NCI-H2029 treated with DMSO at 0.1 percent for 48 hours (cell line): ENCODE measurements at regions not wholly inside any gene's neighbourhood (a gene's known extent, or its start where the extent isn't known, plus 50 kb on each side); places are given as distances from the start of the nearest gene placed in this dataset.

ENCODE experiments used
- DNase-seq: peaks from one replicate; lab custom pipeline; 2025; lab: John Stamatoyannopoulos, UW

DNA sequence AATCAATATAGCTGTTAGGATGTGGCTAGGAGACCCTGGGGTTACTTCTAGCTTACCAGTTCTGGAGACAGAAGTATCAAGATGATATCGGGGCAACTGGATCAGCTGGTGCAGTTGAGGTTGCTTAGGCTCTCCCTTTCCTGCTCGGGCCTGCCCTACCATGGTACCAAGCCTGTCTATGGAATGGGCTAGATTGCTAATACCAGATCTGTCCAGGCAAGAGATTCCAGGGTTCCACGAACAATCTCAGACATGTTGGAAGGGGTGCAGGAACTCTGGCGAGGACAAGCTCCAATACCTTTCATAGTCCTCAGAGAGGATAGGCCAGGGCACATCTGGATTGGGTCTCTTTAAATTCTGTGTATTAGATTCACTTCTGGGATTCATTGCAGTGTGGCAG, 53.8 kb downstream of the ADM start:
- DNase-seq, result no peak

DNA sequence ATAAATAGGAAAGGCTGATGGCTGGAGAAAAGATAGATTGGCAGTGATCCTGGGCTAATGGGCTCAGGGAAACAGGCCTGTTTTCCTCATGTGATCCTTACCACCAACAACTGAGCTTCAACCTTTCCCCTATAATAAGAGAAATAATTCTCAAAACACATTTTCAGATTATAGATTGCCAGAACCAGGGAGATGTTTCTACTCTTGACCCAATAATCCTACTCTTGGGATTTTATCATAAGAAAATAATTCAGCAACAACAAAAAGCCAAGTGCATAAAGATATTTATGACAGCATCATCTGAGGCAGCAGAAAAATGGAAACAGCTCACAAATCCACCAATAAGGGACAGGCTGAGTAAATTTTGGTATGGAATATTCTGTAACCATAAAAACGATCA, 54.3 kb downstream of the ADM start:
- DNase-seq, result no peak

DNA sequence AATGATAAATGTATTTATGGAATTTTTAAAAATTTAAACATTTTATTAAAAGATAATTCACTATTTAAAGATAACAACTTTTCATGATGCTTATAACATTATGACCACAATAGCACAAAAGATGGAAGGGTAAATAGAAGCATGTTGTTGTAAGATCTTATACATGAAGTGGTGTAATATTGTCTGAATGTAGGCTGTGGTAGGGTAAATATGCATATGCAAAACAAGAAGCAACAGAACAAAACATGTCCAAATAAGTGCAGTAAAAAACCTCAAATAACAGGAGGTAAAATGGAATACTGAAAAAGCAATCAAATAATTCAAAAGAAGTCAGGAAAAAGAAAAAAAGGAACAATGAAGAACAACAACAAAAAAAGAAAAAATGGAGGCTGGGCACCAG, 56.0 kb downstream of the ADM start:
- DNase-seq, result no peak

DNA sequence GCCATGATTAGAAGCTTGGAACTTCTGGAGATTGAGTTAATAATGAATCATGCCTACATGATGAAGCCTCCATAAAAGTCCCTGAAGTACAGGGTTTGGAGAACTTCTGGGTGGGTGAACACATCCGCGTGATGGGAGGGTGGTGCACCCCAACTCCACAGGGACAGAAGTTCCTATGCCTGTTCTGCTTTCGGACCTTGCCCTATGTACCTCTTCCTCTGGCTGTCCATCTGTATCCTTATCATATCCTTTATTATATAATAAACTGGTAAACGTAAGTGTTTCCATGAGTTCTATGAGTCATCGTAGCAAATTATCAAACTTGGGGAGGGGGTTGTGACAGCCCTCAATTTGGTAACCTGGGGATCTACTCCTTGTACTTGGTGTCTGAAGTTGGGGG, 60.2 kb downstream of the ADM start:
- DNase-seq, result no peak

DNA sequence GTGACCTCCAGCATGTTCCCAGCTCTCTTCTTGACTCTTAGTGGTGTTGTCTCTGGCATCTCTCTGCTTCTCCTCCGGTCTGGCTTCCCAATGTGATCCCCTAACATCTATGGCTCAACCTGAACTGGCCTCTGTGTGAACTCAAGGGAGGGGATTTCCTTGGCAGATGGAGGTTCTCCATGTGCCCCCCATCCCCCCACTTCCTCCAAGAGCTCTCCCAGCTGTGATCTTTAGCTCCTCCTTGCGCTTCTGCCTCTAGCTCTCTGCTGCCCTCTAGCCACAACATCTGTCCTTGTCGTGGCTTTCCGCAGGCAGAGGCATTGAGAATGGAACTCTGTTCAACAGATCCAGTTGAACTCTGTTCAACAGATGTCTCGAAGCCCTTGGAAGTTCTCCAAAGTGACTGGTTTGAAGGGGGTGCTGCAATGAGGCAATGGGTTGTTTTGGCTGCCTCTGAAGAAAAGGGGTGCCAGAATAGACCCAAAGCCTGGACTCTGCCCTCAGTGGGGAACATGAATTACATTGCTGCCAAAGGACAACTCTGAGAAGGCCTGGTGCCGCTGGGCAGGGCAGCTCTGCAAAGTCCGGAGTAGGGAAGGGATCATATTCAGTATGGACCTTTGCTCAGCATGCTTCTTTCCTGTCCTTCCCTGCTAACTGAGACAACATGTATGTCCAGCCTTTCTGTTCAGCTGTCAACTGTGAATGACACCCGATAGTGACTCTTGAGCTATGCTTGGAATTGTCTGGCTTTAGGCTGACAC, 61.9 kb downstream of the ADM start:
- DNase-seq, result peak; percentile 88

DNA sequence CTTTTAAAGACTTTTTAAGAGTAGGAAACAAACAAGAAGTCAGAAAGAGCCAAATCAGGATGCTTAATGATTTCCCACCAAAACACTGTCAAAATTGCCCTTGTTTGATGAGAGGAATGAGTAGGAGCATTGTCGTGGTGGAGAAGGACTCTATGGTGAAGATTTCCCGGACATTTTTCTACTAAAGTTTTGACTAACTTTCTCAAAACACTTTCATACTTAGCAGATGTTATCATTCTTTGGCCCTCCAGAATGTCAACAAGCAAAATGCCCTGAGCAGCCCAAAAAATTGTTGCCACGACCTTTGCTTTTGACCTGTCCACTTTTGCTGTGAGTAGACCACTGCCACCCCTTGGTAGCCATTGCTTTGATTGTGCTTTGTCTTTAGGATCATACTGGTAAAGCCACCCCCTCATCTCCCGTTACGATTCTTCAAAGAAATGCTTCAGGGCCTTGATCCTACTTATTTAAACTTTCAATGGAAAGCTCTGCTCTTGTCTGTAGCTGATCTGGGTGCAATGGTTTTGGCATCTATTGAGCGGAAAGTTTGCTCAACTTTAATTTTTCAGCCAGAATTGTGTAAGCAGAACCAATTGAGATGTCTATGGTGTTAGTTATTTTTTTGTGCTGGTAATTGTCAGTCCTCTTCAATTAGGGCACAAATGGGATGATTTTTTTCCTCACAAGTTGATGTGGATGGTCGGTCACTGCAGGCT, 67.2 kb downstream of the ADM start:
- DNase-seq, result no peak

DNA sequence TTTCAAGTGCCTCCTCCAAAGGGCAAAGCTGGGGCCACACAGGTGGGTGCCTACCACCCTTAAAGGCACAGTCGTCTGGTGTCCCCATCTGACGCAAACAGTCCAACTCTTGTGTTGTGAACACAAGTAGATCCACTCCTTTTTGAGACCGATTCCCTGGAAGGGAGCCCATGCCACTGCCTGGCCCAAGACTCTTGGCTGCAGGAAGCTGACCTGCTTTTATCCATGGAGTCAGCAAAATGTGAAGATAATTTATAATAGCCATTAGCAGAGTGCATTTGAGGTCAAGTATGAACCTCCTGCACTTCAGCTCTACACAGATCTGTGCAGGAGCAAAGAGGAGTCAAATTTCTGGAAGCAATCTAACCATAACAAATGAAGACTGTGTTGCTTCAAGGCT, 68.5 kb downstream of the ADM start:
- peak; percentile 86 for DNase-seq

DNA sequence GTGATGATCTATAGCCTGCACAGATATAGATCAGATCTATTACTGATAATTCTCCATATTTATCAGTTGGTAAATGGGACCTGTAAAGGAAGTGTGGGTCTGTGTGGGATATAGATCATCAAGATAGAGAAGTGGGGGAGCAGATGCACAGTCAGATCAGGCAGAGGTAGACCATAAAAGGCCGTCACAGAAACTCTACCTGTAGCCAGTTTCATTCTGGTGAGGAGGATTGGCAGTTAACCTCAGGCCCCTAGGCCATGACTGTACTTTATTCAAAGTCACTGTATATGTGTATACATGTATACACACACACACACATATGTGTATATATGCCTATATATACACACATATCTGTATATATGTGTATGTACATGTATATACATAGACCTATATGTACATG, 69.1 kb downstream of the ADM start:
- no peak for DNase-seq

DNA sequence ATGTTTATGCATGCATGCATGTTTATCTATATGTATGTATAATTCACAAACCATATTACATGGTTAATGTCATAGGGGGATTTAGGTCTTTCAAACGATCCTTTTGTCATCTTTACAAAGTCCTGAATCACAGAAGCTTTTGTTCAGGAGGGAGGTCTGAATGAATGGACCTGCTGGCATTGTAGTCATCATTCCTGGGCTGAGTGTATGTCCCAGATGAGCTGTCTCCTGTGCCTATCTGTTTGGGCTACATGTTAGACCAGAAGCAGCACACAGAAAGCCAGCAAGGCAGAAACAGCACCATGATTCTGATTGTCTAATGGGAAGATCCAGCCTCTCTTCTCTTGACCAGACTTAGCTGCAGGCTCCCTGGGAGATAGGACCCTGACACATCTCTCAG, 69.5 kb downstream of the ADM start:
- no peak for DNase-seq

DNA sequence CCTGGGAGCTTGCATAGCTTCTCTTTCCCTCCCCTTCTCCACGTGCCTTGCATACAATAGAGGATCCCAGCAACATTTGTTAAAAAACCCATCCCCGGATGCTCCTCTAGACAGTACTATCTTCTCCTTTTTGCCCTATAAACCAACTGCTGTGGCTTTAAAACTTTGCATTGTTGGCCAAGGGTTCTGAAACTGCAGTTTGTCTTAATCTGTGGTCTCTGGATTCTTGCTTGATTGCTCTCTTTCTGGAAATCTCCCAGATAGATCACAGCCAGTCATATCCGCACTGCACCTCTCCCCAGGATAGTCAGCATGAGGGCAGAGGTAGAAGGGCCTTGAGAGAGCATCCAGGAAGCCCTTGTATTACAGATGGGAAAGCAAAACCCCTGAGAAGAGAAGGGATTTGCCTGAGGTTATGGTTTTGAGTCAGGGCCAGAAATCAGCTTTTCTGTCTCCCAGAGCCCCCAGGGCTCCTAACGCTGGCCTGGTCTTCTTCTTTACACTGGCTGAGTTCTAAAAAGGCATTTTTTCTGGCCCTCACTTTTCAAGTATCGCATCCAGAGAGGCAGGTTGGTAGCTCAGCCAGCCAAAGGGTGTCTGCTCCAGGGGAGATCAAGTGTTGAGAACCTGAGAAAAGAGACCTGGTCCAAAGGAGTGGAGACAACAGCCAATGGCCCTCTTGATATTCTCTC, 70.6 kb downstream of the ADM start:
- DNase-seq, result no peak

DNA sequence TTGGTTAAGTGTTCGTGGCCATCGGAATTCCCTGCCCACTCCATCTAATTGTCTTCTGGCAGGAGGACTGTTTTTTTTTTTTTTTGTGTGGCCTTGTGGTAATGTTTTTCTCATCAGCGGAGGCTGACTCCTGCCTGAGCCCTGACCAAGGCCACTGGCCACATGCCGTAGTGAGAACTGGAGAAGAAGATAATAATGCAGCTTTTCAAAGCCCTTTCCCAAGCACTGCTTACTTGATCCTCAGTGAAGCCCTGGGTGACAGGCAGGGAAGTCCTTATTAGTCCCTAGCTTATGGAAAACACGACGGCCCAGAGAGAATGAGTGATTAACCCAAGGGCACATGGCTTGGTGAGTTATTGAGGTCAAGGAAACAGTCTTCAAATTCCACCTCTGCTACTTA, 71.2 kb downstream of the ADM start:
- DNase-seq, result no peak

DNA sequence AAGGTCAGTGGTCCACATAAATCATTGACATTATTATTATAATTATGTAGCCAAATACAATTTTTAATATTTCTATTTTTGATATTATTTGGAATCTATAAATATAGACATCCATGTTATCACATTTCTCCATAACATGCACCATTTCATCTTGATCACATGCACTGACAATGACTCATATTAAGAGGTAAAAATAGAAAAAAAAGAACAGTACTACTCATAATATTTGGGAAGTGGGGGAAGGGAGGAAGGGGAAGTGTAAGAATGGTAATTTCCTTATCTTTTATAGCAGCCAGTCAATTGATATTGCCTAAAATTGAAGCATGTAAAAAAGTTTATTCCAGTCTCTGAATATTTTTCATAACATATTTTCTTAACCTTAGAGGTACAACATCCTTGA, 72.3 kb downstream of the ADM start:
- DNase-seq, result no peak

DNA sequence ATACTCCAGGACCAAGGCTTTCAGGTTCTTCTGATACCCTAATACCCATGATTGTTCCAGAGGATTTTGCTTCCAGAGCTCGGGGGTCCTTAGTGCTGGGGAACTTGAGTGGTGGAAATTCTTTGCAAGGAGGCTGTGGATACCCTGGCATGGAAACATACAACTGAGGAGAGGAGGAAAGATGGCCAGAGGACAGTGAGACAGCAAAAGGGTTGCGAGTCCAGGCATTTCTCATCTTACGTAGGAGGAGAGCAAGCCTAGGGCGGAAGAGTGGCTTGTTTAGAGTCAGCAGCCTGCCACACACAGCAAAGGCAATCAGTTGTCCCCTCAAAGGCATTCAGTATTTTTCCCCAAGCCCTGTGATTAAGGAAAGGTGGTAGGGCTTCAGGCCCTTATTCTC, 73.5 kb downstream of the ADM start:
- no peak for DNase-seq

DNA sequence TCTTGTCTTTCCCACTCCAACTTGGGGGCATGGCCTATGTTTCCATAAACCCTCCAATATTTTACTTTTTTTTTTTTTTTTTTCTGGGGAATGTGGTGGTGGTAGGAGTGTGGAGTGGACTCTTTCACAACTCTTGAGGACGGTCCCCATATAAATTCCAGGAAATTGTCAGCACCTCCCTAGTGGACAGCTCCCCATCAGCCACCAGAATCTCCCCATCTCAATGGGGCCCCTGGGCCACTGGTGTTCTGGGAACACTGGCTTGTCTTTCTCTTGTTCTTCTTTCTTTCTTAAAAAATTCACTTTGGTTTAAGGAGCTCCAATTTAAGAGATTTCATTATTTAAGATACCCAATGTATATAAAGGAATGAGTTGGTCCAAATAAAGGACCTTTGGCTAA, 74.1 kb downstream of the ADM start:
- no peak for DNase-seq

DNA sequence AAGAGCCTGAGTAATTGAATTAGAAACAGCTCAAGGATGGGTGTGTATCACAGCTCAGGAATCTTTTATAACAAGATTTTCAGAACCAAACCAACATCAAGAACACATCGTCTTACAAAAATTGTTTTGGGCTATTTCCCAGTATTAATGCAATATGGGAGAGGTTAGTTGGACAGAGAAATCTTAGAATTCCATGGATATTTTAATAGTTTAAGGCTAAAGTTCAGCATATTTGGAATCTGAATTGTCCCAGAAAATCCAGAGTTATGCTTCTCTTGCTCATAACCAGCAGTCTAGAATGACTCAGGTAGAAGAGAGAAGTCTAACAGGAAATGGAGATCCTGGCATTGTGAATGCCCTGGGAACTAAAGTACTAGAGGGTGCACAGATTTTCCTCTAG, 74.6 kb downstream of the ADM start:
- no peak for DNase-seq

DNA sequence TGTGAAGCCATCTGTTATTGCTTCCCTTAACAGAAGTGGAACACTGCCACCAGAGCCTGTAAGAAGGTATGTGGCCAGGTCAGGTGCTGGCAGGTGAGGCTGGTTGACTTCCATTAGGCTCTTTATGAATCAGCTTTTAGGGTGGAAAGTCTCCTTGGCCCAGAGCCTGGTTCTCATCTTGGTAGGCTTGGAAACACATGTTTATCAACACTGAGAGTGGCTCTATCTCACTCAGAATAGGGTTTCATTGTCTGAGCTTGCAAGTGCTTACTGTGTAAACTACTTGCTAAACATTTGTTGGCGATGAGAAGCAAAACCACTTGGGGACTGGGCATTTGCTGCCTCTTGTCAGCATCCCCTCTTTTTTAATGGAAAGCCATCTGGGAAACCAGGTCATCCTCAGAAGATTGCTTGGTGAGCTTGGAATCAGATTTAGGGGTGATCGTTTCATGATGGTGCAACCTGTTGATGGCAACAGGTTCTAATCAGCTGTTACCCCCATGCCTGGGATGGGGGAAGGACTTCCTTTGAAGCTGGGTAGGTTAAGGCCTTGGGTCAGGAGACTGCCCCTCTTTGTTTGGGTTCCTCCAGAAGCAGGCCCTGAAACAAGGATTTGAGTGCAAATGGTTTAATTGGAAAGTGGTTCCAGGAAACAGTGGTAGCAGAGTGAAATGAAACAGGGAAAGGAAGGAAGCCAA, 75.0 kb upstream of the AMPD3 start:
- DNase-seq, result peak; percentile 96

DNA sequence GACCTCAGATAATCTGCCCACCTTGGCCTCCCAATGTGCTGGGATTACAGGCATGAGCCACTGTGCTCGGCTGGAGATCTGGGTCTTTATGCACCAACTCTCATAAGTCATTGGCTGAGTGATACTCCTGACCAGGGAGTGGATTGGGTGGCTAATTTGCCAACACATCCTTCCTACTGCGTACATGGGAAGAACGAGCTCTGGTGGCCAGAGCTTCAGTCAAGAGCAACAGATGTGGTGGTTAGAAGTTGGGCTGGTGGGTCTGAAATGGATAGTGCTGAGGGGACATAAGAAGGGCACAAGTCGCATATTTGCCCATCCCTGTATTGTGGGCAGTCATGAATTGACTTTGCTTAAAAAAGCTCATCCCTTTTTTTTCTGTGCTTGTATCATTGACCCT, 74.1 kb upstream of the AMPD3 start:
- DNase-seq, result no peak

DNA sequence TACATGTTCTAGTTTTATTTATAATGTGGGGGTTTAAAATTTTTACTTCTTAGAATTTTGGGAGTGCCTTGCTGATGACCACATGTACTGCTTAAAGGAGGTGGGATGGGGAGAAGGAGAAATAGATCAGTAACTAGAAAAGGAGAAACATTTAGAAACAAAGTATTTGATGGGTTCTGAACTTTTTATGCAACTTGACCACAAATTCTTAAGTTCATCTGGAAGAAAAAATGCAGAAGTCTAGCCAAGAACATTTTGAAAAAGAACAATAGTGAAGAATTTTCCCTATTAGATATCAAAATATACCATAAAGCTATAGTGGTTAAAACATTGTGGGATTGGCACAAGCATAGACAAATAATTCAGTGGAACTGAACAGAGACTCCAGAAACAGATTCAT, 73.3 kb upstream of the AMPD3 start:
- DNase-seq, result no peak

DNA sequence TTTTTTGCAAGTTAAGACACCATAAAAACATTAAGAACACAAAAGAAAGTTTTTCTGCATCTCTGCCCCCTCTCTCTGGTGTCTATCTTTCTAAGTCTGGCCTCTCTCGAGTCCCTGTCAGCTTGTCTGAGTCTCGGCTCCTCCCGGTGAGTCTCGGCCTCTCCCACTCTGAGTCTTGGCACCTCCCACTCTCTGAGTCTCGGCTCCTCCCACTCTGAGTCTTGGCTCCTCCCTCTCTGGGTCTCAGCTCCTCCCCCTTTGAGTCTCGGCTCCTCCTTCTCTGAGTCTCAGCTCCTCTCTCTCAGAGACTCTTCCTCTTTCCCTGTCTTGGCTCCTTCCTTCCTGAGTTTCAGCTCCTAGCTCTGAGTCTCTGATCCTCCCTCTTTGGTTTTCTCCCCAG, 72.5 kb upstream of the AMPD3 start:
- no peak for DNase-seq

DNA sequence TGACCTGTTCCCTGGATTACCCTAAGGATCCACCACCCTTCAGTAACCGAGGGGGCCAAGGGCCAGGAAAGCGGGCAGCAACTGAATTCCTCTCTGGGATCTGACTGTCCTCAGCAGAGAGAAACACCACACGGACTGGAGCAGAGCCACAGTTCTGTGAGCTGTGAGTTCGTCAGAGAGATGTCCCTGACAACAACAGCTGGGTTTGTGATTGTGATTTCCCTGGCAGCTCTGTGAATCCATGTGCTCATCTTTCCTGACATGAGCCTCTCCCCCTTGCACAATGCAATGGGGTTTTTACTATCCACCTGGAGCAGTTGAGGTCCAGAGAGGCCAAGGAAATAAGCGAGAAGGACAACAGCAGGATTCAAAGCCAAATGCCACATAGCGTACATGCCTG, 69.4 kb upstream of the AMPD3 start:
- DNase-seq, result no peak

DNA sequence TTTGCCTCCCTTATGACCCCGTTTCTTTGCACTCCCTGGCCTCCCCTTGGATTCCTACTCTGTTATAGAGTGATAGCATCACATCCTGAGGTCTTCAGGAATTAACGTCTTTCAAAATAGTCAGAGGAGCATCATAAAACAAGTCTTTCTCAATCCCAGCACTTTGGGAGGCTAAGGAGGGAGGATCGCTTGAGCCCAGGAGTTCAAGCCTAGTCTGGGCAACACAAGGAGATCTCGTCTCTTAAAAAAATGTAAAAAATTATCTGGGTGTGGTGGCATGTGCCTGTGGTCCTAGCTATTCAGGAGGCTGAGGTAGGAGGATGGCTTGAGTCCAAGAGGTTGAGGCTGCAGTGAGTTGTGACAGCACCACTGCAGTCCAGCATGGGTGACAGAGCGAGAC, 68.7 kb upstream of the AMPD3 start:
- DNase-seq, result no peak

DNA sequence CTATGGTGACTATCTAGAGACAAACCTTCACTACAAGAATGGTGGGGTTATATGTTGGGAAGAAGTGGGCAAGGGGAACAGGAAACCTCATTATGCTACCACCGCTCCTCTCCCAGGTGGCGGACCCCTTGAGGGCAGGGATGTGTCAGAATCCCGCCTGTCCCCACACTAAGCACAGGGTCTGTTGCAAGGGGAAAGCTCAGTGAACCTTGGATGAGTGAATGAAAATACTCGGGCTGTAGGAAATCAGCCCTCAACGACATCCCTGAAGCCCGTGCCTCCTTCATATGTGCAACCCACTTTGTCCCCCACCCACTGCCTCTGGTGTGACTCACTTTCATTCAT, 68.2 kb upstream of the AMPD3 start:
- DNase-seq, result no peak
